ENCODE measurements at regions not wholly inside any gene's neighbourhood (a gene's known extent, or its start where the extent isn't known, plus 50 kb on each side); places are given as distances from the start of the nearest gene placed in this dataset.

- no peak overlapping the region for H3K4me3 ChIP-seq (replicated peaks in 1 of 2; ENCODE audit: low read depth in 2 of 2, low read length in 2 of 2)
- no peak for DNase-seq (ENCODE audit: low read depth in 2 of 2)
- TF ChIP-seq CTCF (IDR thresholded peaks at IDR 0.05; ENCODE audit: low read depth, low read length), result no peak
These were observed 69.2 kb downstream of the INHBA start for GRCh38 chr7:41633690-41634089.

GRCh38 chr7:41630741-41631140 is 72.1 kb downstream of the INHBA start:
- no peak for TF ChIP-seq CTCF (IDR thresholded peaks at IDR 0.05; ENCODE audit: low read depth, low read length)
- DNase-seq (ENCODE audit: low read depth in 2 of 2), result no peak
- H3K4me3 ChIP-seq (replicated peaks in 1 of 2; ENCODE audit: low read depth in 2 of 2, low read length in 2 of 2), result no peak overlapping the region

GRCh38 chr7:41629711-41630111 is 73.2 kb downstream of the INHBA start:
- no peak overlapping the region for H3K4me3 ChIP-seq (replicated peaks in 1 of 2; ENCODE audit: low read depth in 2 of 2, low read length in 2 of 2)
- TF ChIP-seq CTCF (IDR thresholded peaks at IDR 0.05; ENCODE audit: low read depth, low read length), result no peak
- DNase-seq (ENCODE audit: low read depth in 2 of 2), result peak in 1 of 2 donors; percentile 46

- TF ChIP-seq CTCF (IDR thresholded peaks at IDR 0.05; ENCODE audit: low read depth, low read length), result no peak
- H3K4me3 ChIP-seq (replicated peaks in 1 of 2; ENCODE audit: low read depth in 2 of 2, low read length in 2 of 2), result no peak overlapping the region
- DNase-seq (ENCODE audit: low read depth in 2 of 2), result peak in 1 of 2 donors; percentile 33
These were observed 74.0 kb downstream of the INHBA start for GRCh38 chr7:41628901-41629300.

GRCh38 chr7:41627645-41628298 is 75.1 kb downstream of the INHBA start:
- no peak for DNase-seq (ENCODE audit: low read depth in 2 of 2)
- TF ChIP-seq CTCF (IDR thresholded peaks at IDR 0.05; ENCODE audit: low read depth, low read length), result no peak
- no peak overlapping the region for H3K4me3 ChIP-seq (replicated peaks in 1 of 2; ENCODE audit: low read depth in 2 of 2, low read length in 2 of 2)

GRCh38 chr7:41624818-41625217 is 78.1 kb downstream of the INHBA start:
- no peak for TF ChIP-seq CTCF (IDR thresholded peaks at IDR 0.05; ENCODE audit: low read depth, low read length)
- H3K4me3 ChIP-seq (replicated peaks in 1 of 2; ENCODE audit: low read depth in 2 of 2, low read length in 2 of 2), result no peak overlapping the region
- peak in 1 of 2 donors; percentile 18 for DNase-seq (ENCODE audit: low read depth in 2 of 2)

Measured in cardiac fibroblast (primary cell).